Common myeloid progenitor, CD34-positive (primary cell): ENCODE measurements at regions not wholly inside any gene's neighbourhood (a gene's known extent, or its start where the extent isn't known, plus 50 kb on each side); places are given as distances from the start of the nearest gene placed in this dataset.

Experiments used
- CTCF ChIA-PET: fragments of 350-600 bp; sonication (Branson Sonifier 250); formaldehyde crosslinking; loops from one replicate; lab custom pipeline; 2021; ENCODE audit warnings: antibody characterized with exemption; lab: Charles Lee
- POLR2A ChIA-PET: fragments of 350-600 bp; sonication (Branson Sonifier 250); formaldehyde crosslinking; loops from one replicate; lab custom pipeline; 2021; ENCODE audit warnings: antibody characterized with exemption; lab: Charles Lee
- DNase-seq, 3 donors: peaks; one replicate each; pipeline versions ENCODE4 v3.0.0 to v3.0.0-alpha.2; 2013
- H3K27ac ChIP-seq, 2 experiments: 1 replicate in 1 of 2; 2 replicates in 1 of 2; pipeline ENCODE4 v1.7.0; 2013; ENCODE audit warnings: inconsistent platforms in 2 of 2, low read length in 2 of 2, mild to moderate bottlenecking in 2 of 2, low read depth in 1 of 2, moderate library complexity in 1 of 2; ENCODE audit not compliant: severe bottlenecking in 2 of 2, insufficient read depth in 1 of 2, poor library complexity in 1 of 2
- H3K27me3 ChIP-seq, 5 experiments: replicated peaks in 2 of 5; 1 replicate in 3 of 5; 2 replicates in 2 of 5; pipeline versions ENCODE4 v1.6.1 to v1.7.0; 2013; ENCODE audit warnings: low read length in 4 of 5, mild to moderate bottlenecking in 2 of 5, moderate library complexity in 2 of 5, inconsistent platforms in 1 of 5; ENCODE audit not compliant: insufficient read depth in 5 of 5, control insufficient read depth in 4 of 5
- H3K36me3 ChIP-seq, 4 experiments: 1 replicate in 2 of 4; 2 replicates in 2 of 4; pipeline versions ENCODE4 v1.6.1 to v1.7.0; 2013; ENCODE audit warnings: low read length in 3 of 4, control low read depth in 1 of 4, mild to moderate bottlenecking in 1 of 4; ENCODE audit not compliant: control insufficient read depth in 4 of 4, insufficient read depth in 4 of 4
- H3K4me1 ChIP-seq, 4 experiments: 1 replicate in 3 of 4; 2 replicates in 1 of 4; pipeline versions ENCODE4 v1.6.1 to v1.7.1; 2013; ENCODE audit warnings: low read length in 3 of 4, mild to moderate bottlenecking in 3 of 4, control low read depth in 1 of 4, inconsistent platforms in 1 of 4, moderate library complexity in 1 of 4; ENCODE audit not compliant: control insufficient read depth in 4 of 4, insufficient read depth in 4 of 4; ENCODE audit errors: control extremely low read depth in 1 of 4
- H3K4me3 ChIP-seq, 7 experiments: 1 replicate in 4 of 7; 2 replicates in 3 of 7; pipeline versions ENCODE4 v1.5.1 to v1.7.0; 2013; ENCODE audit warnings: mild to moderate bottlenecking in 7 of 7, low read length in 6 of 7, moderate library complexity in 6 of 7, inconsistent platforms in 2 of 7, low read depth in 2 of 7, control low read depth in 1 of 7; ENCODE audit not compliant: insufficient read depth in 4 of 7, control insufficient read depth in 1 of 7; ENCODE audit errors: extremely low read depth in 1 of 7
- H3K9me3 ChIP-seq, 5 experiments: 1 replicate in 4 of 5; 2 replicates in 1 of 5; pipeline versions ENCODE4 v1.6.1 to v1.7.1; 2013; ENCODE audit warnings: low read length in 4 of 5, mild to moderate bottlenecking in 2 of 5, inconsistent platforms in 1 of 5, low read depth in 1 of 5, moderate library complexity in 1 of 5; ENCODE audit not compliant: control insufficient read depth in 4 of 5, insufficient read depth in 2 of 5; ENCODE audit errors: control extremely low read depth in 1 of 5
- WGBS: methylation state at CpG from one replicate; pipeline ENCODE4 v1.1.5; 2013; ENCODE audit not compliant: insufficient coverage; 5-methylcytosine and 5-hydroxymethylcytosine counted together

DNA sequence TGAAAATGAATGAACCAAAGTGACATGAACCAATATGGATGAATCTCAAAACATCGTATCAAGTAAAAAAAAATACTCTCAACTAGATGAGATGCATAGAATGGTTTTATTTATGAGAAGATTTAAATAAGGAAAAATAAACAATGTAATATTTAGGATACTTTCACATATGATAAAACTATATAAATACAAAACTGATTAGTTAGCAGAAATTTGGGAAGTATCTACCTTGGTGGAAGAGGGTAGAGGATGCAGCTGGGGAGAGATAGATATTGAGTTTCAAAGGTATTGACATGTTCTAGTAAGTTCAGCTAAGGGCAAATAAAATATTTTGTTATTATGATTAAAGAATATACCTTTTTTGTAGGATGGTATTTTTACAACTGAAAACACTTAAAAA is 463.1 kb downstream of the SH2D4B start:
- POLR2A ChIA-PET, result no interaction called here
- H3K36me3 ChIP-seq, result no peaks in the 10 kb centered on the region
- no peak for DNase-seq
- H3K9me3 ChIP-seq, result peaks cover 0 to 8% (median 0%) of the 10 kb centered on the region in 5 experiments
- no peak overlapping the region for H3K27ac ChIP-seq
- CTCF ChIA-PET, result no interaction called here
- H3K27me3 ChIP-seq, result no peaks in the 10 kb centered on the region
- H3K4me3 ChIP-seq, result no peak overlapping the region
- H3K4me1 ChIP-seq, result no peaks in the 10 kb centered on the region
- no CpG with 5 or more reads among the region's 1 CpG for WGBS

DNA sequence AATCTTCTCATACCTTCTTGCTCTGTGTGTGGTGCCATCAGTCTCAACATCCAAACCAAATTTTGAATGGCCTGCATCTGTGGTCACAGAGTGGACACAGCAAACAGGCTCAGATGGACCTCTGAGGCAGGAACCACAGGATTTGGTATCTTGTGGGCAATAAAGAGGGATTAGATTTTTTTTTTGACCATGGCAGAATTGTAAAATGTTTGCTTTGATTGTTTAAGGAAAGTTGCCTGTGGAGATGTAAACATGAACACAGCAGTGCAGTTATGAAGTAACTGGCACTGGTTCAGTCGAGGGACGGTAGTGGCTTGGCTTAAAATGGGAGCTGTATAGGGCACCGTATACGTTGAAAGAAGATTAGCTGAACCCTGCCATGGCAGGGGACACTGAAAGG is 464.7 kb downstream of the SH2D4B start:
- Histone ChIP-seq H3K27ac (no peak overlapping the region), H3K4me1 (no peaks in the 10 kb centered on the region), H3K36me3 (no peaks in the 10 kb centered on the region), H3K9me3 (peaks cover 0 to under 1% (median 0%) of the 10 kb centered on the region in 5 experiments), H3K4me3 (no peak overlapping the region), H3K27me3 (no peaks in the 10 kb centered on the region)
- CTCF ChIA-PET, result no interaction called here
- POLR2A ChIA-PET, result no interaction called here
- WGBS, result 100% methylated on average over 4 of the region's 4 CpGs
- no peak for DNase-seq

DNA sequence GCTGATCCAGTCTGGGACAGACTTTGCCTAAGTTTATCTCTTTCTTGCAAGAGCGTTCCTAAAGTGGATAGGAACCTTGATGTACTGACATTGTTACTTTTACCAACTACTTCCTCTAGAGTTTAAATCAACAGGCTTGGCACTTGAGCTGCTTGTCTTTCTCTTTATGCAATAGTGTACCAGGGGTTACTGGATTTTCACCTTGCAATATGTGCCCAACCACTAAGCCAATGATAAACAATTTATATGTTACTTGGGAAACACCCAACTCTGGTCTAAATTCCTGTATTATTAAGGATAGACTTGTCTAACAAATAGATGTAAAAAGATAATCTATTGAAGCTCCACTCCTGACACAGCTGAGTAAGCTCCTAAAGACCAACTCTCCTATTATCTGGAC is 470.2 kb downstream of the SH2D4B start:
- DNase-seq, result no peak
- Histone ChIP-seq H3K27me3 (peaks cover 0 to 2% (median 0%) of the 10 kb centered on the region in 5 experiments), H3K4me1 (no peaks in the 10 kb centered on the region), H3K36me3 (no peaks in the 10 kb centered on the region), H3K9me3 (peaks cover 0 to 1% (median 0%) of the 10 kb centered on the region in 5 experiments), H3K27ac (no peak overlapping the region), H3K4me3 (no peak overlapping the region)
- ChIA-PET POLR2A (no interaction called here), CTCF (interaction anchor here (0.7 to 1.4 kb wide), 3 partner anchors 9 to 144 kb away, joined by 3 to 4 read pairs (median 3); no protein-coding TSS in a partner anchor)
- no CpG with 5 or more reads among the region's 1 CpG for WGBS

DNA sequence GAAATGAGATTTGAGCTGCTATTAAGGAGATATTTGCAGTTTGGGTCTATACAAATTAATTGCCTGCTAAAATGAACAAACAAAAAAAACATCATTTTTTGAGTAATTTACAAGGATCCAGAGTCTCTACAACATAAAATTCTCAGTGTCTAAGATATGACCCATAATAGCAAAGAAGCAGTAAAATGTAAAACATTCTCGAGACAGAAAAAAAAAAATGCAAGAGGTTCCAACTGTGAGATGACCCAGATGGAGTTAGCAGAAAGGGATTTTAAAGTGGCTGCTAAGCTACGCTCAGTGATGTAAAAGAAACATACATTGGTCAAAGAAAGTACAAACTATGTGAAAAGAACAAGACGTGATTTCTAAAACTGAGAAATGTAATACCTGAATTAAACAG is 471.0 kb downstream of the SH2D4B start:
- Histone ChIP-seq H3K4me1 (no peaks in the 10 kb centered on the region), H3K4me3 (no peak overlapping the region), H3K27ac (no peak overlapping the region), H3K27me3 (peaks cover 0 to 4% (median 0%) of the 10 kb centered on the region in 5 experiments), H3K9me3 (peaks cover 0 to 1% (median 0%) of the 10 kb centered on the region in 5 experiments), H3K36me3 (no peaks in the 10 kb centered on the region)
- ChIA-PET CTCF (interaction anchor here (0.6 to 1.4 kb wide), 3 partner anchors 10 to 30 kb away, joined by 3 to 4 read pairs (median 3); no protein-coding TSS in a partner anchor), POLR2A (no interaction called here)
- DNase-seq, result no peak
- 95% methylated on average over 3 of the region's 3 CpGs for WGBS

DNA sequence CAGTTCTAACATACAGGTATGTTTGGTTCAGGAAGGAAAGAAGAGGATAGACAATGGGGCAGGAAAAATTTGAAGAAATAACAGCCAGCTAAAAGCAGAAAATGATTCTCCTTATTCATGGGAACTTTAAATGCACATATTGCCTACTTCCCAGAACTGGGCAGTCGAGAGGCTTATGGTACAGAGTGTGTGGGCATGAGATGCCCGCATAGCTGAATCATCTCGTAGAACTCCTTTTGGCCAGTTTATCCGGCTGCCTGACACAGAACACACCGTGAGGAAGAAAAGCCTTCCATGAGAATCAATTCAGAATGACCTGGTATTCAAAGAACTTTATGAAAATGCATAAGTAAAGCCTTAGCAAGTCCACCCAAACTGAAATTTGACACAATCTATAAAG is 471.6 kb downstream of the SH2D4B start:
- no peak overlapping the region for H3K4me3 ChIP-seq
- no peaks in the 10 kb centered on the region for H3K36me3 ChIP-seq
- H3K27me3 ChIP-seq, result peaks cover 0 to 5% (median 0%) of the 10 kb centered on the region in 5 experiments
- no peak overlapping the region for H3K27ac ChIP-seq
- CTCF ChIA-PET, result interaction anchor here (0.6 to 1.0 kb wide), 2 partner anchors 10 to 29 kb away, joined by 3 read pairs; no protein-coding TSS in a partner anchor
- peaks cover 0 to 1% (median 0%) of the 10 kb centered on the region in 5 experiments for H3K9me3 ChIP-seq
- DNase-seq, result no peak
- 97% methylated on average over 4 of the region's 5 CpGs for WGBS
- POLR2A ChIA-PET, result no interaction called here
- H3K4me1 ChIP-seq, result peaks cover 0 to 3% (median 0%) of the 10 kb centered on the region in 4 experiments

DNA sequence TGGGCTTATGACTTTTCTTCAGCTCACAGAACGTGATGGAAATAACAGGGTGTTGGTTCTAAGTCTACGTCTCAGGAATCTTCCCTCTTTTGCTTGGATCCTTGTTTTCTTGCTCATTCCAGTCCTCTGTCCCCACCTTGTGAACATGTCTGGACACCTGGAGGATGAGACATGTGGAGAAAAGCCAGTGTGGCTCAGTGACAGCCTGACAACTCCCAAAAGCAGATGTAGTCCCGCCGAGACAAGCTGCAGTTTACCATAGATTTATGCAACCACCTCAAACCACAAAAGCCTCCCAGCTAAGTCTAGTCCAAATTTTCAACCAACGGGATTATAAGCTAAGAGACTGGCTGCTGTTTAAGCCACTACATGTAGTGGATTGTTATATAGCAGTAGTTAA is 476.1 kb downstream of the SH2D4B start:
- CTCF ChIA-PET, result interaction anchor here (0.6 kb wide), 1 partner anchor 13 kb away, joined by 3 read pairs; no protein-coding TSS in a partner anchor

DNA sequence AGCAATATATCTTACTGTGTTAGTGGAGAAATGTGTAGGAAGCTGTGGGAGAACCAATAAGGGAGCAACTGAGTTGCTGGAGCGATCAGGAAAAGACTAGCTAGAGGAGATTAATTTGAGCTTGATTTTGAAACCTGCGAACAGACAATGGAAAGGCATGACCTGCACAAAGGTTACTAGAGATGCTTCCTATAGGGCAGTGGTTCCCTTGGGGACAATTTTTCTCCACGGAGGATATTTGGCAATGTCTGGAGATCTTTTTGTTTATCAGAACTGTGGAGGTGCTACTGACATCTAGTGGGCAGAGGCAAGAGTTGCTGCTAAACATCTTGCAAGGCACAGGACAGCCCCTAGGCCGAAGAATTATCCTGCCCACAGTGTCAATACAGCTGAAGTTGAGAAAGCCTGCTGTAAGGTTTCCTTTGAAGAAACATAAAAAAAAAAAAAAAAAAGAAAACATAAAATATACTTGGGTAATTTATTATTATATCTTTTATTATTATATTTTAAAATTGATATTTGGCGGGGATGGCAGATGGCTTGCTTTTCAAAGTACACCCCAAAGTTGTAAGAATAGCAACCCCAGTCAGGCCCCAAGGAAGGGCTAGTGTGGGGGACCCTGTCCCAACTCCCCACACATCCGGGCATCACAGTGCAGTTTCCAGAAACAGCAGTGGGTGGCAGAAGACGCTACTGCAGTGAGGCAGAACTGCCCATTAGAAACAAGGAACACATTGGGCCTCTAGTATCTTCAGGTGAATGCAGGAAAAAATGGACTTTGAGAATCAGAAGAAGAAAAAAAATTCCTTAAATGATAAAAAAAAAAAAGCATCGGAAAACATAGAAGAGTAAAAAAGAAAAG is 481.6 kb downstream of the SH2D4B start:
- H3K36me3 ChIP-seq, result no peaks in the 10 kb centered on the region
- peaks cover 0 to 15% (median 10%) of the 10 kb centered on the region in 4 experiments for H3K4me1 ChIP-seq
- H3K9me3 ChIP-seq, result no peaks in the 10 kb centered on the region
- H3K4me3 ChIP-seq, result no peak overlapping the region
- H3K27ac ChIP-seq, result no peak overlapping the region
- H3K27me3 ChIP-seq, result no peaks in the 10 kb centered on the region
- ChIA-PET POLR2A (no interaction called here), CTCF (interaction anchor here (0.7 to 1.7 kb wide), 4 partner anchors 10 to 319 kb away, joined by 3 to 4 read pairs (median 4); no protein-coding TSS in a partner anchor)
- WGBS, result 63% methylated on average over 5 of the region's 8 CpGs
- peak; percentile 54 to 82 (median 81) for DNase-seq

More for the DNA sequence above, 476.1 kb downstream of the SH2D4B start:
- Histone ChIP-seq H3K4me1 (peaks cover 0 to 3% (median 0%) of the 10 kb centered on the region in 4 experiments), H3K4me3 (no peak overlapping the region), H3K27ac (no peak overlapping the region), H3K9me3 (no peaks in the 10 kb centered on the region), H3K36me3 (no peaks in the 10 kb centered on the region), H3K27me3 (peaks cover 0 to 5% (median 0%) of the 10 kb centered on the region in 5 experiments)
- POLR2A ChIA-PET, result no interaction called here
- DNase-seq, result peak in 2 of 3 donors; percentile 4 to 10
- WGBS, result no CpG with 5 or more reads among the region's 5 CpGs
